ENCODE measurements at regions not wholly inside any gene's neighbourhood (a gene's known extent, or its start where the extent isn't known, plus 50 kb on each side); places are given as distances from the start of the nearest gene placed in this dataset.

DNA sequence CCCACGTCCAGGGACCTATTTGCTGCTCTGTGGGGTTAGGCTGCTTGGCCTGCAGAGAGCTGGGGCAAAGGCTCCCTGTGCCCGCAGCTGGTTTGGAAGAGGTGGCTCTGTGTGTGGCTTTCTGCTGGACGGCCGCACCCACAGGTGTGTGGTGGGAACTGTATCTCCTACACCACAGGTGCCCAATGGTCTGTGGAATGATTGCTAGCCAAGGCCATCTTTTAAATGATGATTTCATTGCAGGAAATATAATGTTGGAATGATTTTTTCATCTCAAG lies 178.4 kb downstream of the DLL1 start:
- CTCF ChIA-PET (ENCODE audit: partially characterized antibody), result interaction anchor here (2.7 kb wide), 1 partner anchor 16 kb away, joined by 9 read pairs; no protein-coding TSS in a partner anchor
- Histone ChIP-seq H4K20me1 (replicated peaks in 1 of 2; ENCODE audit: control insufficient read depth in 1 of 2, insufficient read depth in 2 of 2, low read length in 2 of 2) (no peaks in the 10 kb centered on the region), H3K27me3 (replicated peaks in 1 of 4; ENCODE audit: control insufficient read depth in 3 of 4, extremely low read depth in 1 of 4, insufficient read depth in 3 of 4, low read length in 3 of 4) (no peaks in the 10 kb centered on the region; a peak in 1 of 7 replicates), H3K9me3 (ENCODE audit: insufficient read depth in 2 of 2, low read depth in 1 of 2, low read length in 1 of 2) (no peaks in the 10 kb centered on the region), H3K18ac (ENCODE audit: extremely low read depth, low read length) (no peak overlapping the region), H2AK5ac (ENCODE audit: low read depth, low read length) (no peak overlapping the region), H3K4me2 (ENCODE audit: insufficient read depth in 1 of 2, low read depth in 2 of 2, low read length in 2 of 2) (no peak overlapping the region), H2BK12ac (ENCODE audit: low read depth, low read length) (no peak overlapping the region; the same call in 1 of the 2 replicates), H2AFZ (ENCODE audit: low read length) (no peak overlapping the region), H4K5ac (ENCODE audit: insufficient read length, low read depth, low read length) (no peak overlapping the region), H3K36me3 (ENCODE audit: control insufficient read depth in 2 of 4, insufficient read depth in 4 of 4, low read length in 3 of 4) (no peaks in the 10 kb centered on the region), H2BK5ac (ENCODE audit: low read depth, low read length) (no peak overlapping the region), H3K79me1 (ENCODE audit: low read depth, low read length) (no peaks in the 10 kb centered on the region), H4K91ac (replicated peaks; ENCODE audit: insufficient read length, low read length) (no peak overlapping the region), H3K14ac (ENCODE audit: insufficient read length) (no peak overlapping the region), H3K23ac (ENCODE audit: insufficient read length) (no peak overlapping the region), H3K4ac (replicated peaks; ENCODE audit: insufficient read length, low read depth, low read length) (no peak overlapping the region), H3K9ac (replicated peaks in 1 of 4; ENCODE audit: extremely low read depth in 1 of 4, low read depth in 3 of 4, low read length in 3 of 4) (no peak overlapping the region), H3K56ac (replicated peaks; ENCODE audit: insufficient read length, low read depth, low read length) (no peak overlapping the region), H3K23me2 (ENCODE audit: low read depth, low read length) (no peaks in the 10 kb centered on the region), H3K4me1 (replicated peaks in 1 of 4; ENCODE audit: control insufficient read depth in 3 of 4, insufficient read depth in 4 of 4, low read length in 3 of 4) (no peaks in the 10 kb centered on the region; a peak in 2 of 7 replicates), H4K8ac (ENCODE audit: extremely low read depth, insufficient read depth, low read length) (no peak overlapping the region), H2BK15ac (ENCODE audit: low read length) (no peak overlapping the region), H3K4me3 (ENCODE audit: extremely low read depth in 1 of 4, insufficient read depth in 2 of 4, low read depth in 3 of 4, low read length in 4 of 4) (no peak overlapping the region), H2BK120ac (replicated peaks; ENCODE audit: low read depth, low read length) (no peak overlapping the region), H2BK20ac (ENCODE audit: low read length) (no peak overlapping the region), H3K27ac (ENCODE audit: low read depth, low read length) (no peak overlapping the region), H3K79me2 (ENCODE audit: control insufficient read depth in 1 of 2, insufficient read depth in 2 of 2, low read length in 2 of 2) (no peaks in the 10 kb centered on the region)
- DNase-seq (ENCODE audit: low read depth in 1 of 2, low spot score in 2 of 2), result peak in 1 of 2 experiments; percentile 1
- no peak for TF ChIP-seq SP1 (IDR thresholded peaks at IDR 0.05; ENCODE audit: low read depth, low read length)
- TF ChIP-seq SUZ12 (IDR thresholded peaks at IDR 0.05; ENCODE audit: low read length), result no peak
- no peak for TF ChIP-seq CBX8 (IDR thresholded peaks at IDR 0.05; ENCODE audit: borderline replicate concordance, low read depth, low read length)
- TF ChIP-seq FOSL1 (IDR thresholded peaks at IDR 0.05; ENCODE audit: insufficient read depth, low read depth, low read length), result no peak
- TF ChIP-seq, protein P1, sequence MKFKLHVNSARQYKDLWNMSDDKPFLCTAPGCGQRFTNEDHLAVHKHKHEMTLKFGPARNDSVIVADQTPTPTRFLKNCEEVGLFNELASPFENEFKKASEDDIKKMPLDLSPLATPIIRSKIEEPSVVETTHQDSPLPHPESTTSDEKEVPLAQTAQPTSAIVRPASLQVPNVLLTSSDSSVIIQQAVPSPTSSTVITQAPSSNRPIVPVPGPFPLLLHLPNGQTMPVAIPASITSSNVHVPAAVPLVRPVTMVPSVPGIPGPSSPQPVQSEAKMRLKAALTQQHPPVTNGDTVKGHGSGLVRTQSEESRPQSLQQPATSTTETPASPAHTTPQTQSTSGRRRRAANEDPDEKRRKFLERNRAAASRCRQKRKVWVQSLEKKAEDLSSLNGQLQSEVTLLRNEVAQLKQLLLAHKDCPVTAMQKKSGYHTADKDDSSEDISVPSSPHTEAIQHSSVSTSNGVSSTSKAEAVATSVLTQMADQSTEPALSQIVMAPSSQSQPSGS (IDR thresholded peaks at IDR 0.05; ENCODE audit: low read length), result no peak
- no peak for TF ChIP-seq TCF12 (IDR thresholded peaks at IDR 0.05; ENCODE audit: low read depth, low read length)
- TF ChIP-seq BRCA1 (IDR thresholded peaks at IDR 0.05; ENCODE audit: low read depth, low read length), result no peak
- POLR2A ChIA-PET (ENCODE audit: partially characterized antibody), result no interaction called here
- WGBS, 2 experiments (ENCODE audit: extremely low coverage in 1 of 2, insufficient coverage in 1 of 2, insufficient read length in 1 of 2, insufficient replicate concordance in 2 of 2, low coverage in 1 of 2, low lambda C conversion rate in 2 of 2, missing lambda C conversion rate in 1 of 2), result 95% methylated on average over 4 of the region's 4 CpGs; no CpG with 5 or more reads in 1 of the 2 experiments
- FAIRE-seq, result no peak

All from H1 (cell line).